ENCODE measurements at regions not wholly inside any gene's neighbourhood (a gene's known extent, or its start where the extent isn't known, plus 50 kb on each side); places are given as distances from the start of the nearest gene placed in this dataset.

DNA sequence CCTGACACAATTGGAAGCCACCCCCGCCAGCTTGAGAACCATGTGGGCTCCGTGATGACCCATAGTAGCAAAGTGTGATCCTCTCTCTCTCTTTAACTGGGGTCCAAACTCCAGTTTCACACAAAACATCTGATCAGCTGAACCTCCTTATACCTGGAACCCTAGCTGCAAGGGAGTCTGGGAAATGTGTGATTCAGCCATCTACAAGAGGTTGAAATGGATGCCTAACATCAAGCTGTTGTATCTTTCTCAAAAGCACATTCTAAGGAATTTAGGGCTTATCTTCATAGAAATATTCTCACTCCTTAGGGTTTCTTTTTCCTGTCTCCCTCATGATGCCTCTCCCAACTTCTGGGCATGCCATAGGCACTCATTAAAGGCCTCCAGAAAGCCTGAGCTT is 126.0 kb downstream of the BCOR start:
- no peak for DNase-seq

DNA sequence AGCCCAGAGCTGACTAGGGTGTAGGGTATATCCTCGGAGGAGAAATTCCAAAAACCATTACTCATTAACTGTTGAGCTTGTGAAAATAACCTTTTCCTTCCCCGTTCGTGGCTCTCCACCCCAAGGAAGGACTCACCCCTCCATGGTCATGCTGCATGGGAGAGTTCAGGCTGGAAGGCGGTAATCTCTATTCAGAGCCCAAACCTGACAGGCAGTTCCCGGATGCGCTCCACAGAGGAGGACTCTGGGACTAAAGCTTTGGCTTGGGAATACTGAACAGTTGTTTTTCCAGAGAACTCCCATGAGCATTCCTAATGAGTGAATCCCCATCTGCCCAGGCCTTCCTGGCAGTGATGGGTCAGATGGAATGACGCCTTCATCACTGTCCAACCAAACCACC is 125.4 kb downstream of the BCOR start:
- DNase-seq, result no peak

DNA sequence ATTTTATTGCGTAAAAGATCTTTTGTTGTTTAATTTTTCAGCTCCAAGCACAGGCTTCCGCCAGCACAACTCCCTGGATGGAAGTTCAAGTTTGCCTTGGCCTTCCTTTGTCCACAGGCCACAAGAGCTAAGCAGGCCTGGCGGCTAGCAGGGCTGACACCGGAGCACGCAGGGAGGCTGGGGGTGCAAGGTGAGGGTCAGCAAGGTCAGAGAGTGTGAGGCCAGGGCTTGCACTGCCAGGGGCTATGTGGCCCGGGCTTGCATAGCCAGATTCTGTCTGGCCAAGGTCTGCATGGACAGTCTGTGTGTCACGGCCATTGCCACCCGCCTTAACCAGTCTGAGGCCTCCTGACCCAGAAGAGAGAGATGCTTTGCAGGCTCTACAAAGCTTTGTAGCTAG is 123.9 kb downstream of the BCOR start:
- no peak for DNase-seq

DNA sequence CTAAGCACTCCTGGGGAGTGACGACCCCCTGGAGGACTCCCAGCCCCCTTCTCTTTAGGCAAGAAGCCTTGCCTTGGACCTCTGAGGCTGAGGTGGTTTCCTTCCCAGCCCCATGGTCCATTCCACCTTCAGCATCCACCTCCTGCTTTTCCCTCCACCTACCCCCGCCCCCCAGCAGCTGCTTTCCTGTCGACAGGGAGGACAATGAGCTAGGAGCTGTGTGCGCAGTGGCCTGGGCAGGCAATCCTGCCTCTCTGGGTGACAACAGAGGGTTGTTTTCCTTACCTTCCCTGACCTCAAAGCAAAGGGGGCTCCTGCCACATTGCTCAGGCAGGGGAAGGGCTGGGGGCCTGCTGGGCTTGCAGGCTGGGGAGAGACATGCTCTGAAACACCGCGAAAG is 123.5 kb downstream of the BCOR start:
- no peak for DNase-seq

DNA sequence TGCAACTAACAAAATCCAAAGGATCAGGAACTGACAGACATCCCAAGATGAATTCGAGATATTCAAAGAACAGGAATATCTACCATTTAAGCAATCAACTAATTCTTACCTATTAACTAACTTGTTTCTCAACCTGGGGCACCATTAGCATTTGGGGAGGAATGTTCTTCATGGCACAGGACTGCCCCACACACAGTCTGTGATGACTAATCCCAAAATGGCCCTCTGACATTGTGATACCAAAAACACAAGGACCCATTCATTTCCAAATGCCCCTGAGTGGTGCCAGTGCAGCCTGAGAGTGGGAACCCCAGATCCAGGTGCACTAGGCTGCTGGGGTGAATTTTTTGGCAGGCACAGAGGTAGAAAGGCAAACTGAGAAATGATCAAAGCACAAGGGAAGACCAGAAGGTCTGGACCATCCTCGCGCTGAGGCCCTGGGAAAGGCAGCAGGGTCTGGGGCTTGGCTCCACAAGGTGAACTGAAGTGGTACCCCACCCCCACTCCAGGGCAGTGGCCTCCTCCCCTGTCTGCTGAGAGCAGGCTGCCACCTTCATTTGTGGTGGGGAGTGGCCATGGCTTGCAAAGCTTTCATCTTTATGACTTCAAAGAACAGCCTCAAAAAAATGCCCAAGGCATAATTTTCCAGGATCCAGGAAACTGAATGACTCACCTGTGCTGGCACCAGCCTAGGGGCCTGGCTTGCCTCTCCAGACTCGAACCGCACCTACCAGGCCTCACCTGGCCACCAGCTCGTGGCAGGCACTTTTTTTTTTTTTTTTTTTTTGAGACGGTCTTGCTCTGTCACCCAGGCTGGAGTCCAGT is 122.4 kb downstream of the BCOR start:
- DNase-seq, result peak; percentile 17

DNA sequence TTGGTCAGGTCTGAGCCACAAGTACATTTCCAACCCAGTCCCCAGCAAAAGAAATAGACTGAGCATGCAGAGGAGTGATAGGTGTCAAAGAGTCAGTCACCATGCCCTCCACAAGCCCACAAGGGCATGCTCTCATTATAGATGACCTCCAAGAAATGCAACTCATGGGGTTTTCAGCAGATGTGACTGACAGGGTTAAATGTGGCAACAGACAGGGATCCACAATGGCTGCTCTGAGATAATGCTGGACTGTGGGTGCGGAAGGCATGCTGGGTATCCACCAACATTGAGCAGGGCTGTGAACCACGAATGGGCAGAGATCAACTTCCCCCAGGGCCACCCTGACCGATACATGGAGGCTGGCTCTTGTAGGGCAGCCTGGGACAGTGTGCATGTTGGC is 115.8 kb downstream of the BCOR start:
- DNase-seq, result no peak

DNA sequence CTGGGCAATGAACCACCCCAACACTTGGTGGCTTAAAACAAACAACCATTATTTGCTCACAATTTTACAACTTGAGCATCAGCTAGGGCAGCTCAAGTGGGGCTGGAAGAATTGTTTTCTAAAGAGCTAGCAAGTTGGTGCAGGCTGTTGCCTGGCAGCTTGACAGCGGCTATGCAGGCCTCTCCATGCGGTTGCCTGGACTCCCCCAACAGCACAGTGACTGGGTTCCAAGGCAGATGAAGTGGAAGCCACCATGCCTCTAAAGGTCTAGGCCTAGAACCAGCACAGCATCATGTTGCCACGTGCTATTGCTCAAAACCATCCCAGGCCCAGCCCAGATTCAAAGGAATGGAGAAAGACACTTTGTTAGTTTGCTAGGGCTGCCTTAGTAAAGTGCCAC is 114.8 kb downstream of the BCOR start:
- peak; percentile 8 for DNase-seq

DNA sequence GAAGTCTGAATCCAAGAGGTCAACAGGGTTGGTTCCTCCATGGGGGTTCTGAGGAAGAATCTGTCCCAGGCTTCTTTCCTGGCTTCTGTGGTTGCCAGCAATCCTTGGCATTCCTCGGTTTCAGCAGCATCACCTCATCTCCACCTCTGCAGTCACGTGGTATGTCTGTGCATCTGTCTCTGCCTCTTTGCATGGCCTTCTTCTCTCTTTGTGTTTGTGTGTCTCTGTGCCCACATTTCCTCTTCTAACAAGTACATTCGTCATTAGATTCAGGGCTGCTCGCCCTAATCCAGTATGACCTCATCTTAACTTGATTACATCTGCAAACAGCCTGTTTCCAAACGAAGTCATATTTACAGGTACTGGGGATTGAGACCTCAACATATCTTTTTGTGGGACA is 114.0 kb downstream of the BCOR start:
- DNase-seq, result no peak

DNA sequence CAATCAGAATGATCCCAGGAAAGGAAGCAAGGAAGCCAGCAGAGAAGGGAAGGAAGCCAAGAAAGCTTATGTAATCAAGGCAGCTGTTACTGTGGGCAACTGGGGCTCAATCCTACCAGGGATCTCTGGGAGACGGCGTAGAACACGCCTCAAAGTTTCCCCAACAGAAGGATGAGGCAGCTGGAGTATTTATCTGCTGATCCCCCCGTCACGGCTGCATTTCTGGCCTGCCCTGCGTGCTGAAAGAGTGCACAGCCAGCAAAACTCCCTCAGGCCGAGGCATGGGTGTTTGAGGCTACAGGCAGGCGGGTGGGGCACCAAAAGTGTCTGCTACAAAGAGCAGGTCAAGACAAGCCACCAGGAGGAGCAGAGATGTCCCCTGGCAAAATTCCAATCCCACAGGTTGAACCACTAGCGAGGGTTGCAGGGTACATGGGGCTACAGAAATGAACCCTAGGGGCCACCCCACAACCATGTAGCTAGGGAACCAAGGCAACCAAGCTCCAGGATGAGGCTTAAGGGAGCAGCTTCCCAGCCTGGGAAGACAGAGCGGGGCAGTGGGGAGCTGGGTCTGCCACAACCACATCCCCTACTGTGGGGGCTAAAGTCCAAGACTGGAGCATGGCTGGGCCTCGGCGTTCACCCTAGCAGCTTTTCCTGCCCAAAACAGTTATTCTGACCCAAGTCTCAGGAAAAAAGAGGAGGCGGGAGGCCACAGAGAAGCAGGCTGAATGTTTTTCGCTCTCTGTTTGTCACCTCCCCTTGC is 113.4 kb downstream of the BCOR start:
- DNase-seq, result no peak

DNA sequence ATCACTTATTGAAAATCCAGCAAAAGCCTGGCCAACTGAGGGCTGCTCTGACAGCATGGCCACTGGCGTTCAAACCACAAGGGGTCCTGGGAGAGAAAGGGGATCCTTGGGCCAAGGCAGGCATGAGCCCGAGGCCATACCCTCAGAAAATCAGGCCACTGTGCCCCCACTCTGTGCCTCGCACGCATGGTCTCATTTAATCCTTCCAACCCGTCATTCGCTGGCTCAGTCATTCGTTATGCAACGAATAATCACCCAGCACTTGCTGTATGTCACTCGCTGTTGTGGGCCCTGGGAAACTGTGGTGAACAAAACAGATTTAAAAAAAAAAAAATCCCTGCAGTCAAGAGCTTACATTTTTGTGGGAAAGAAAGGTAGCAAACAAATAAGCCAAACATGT is 112.7 kb downstream of the BCOR start:
- no peak for DNase-seq

DNA sequence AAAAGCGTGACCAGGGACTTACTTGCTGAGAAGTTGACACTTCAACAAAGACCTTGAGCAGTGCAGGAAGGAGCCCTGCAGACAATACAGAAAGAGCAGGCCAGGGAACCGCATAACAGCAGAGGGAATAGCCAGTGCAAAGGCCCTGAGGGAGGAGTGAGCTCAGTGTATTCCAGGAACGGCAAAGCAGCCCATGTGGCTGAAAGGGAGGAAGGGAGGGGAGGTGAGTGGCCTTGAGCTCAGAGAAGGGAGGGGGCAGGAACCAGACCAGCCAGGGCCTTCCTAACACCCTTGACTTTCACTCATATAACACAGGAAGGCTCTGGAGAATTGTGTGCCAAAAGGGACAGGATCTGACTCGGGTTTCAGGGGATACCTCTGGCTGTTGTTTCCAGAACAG is 112.2 kb downstream of the BCOR start:
- DNase-seq, result no peak

DNA sequence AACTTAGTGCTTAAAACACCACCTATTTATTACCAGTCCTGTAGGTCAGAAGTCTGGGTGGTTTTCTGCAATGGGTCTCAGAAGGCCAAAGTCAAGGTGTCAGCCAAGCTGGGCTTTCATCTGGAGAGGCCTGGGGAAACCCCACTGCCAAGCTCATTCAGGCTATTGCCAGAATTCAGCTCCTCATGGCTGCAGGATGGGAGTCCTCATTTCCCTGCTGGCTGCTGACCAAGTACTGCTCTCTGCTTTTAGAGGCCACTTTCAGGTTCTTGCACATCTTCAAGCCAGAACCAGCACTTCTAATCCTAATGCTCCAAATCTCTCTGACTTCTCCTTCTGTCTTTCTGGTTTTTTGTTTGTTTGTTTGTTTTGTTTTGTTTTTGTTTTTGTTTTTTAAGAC is 109.3 kb downstream of the BCOR start:
- no peak for DNase-seq

DNA sequence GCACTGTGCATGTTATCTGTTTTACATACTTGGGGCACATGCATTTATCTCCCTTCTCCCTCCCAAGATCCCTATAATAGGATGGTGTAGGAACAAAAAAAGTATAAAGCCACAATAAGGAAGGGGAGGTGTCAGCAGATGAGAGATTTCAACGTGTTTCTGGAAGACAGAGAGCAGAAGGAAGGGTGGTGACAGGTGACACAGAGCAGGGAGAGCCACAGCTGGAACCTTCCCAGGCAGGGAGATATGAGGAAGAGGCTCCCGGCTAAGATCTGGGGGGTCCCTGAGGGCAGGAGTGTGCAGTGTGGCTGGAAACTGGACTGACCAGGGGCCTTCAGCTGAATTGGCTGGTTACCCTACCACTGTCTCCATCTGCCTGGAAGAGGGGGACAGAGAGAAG is 107.4 kb downstream of the BCOR start:
- no peak for DNase-seq

DNA sequence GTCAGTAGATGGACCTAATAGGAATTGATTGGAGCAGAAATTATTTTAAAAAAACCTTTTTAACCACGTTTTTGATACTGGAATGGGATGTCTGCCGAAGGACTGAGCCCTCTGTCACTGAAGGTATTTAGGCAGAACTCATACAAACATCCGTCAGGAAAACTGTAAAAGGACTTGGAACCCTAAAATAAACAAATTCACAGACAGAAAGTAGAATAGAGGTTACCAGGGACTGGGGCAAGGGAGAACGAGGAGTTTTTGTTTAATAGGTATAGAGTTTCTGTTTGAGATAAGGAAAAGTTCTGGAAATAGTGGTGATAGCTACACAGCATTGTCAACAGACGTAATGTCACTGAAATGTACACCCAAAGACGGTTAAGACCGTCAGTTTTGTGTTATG is 105.5 kb downstream of the BCOR start:
- DNase-seq, result no peak

DNA sequence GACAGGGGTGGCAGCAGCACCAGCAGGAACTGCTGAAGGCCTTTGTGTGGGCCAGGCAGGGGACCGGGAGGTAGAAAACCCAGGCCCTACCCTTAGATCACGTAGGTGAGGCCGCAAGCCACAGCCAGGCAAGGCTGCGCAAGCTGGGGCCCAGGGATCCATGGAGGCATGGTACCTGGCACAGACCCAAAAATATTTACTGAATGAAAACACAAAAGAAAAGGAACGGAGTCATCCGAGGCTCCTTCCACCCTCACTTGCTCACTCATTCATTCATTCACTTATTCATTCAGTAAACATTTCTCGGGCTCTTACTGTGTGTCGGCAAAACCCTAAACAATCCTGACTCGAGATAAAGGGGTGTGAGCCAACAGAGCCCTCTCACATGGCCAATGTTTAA is 102.3 kb downstream of the BCOR start:
- no peak for DNase-seq

DNA sequence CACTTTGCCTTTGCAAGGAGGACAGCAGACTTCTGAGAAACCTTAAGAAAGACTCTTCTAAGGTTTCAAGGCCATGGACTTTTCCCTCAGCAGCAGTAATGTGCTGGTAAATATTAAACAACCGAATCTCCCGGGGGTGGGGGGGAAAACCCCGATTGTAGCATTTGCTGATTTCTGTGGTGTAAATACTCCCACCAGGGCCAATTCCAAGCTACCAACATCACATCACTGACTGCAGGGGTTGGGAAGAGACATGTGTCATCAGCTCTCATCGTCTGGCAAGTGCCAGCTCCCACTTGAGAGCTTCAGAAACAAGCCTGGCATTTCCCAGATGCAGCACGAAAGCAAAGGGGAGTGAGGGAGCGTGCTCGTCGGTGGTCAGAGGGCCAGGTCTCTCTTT is 101.2 kb downstream of the BCOR start:
- DNase-seq, result no peak

DNA sequence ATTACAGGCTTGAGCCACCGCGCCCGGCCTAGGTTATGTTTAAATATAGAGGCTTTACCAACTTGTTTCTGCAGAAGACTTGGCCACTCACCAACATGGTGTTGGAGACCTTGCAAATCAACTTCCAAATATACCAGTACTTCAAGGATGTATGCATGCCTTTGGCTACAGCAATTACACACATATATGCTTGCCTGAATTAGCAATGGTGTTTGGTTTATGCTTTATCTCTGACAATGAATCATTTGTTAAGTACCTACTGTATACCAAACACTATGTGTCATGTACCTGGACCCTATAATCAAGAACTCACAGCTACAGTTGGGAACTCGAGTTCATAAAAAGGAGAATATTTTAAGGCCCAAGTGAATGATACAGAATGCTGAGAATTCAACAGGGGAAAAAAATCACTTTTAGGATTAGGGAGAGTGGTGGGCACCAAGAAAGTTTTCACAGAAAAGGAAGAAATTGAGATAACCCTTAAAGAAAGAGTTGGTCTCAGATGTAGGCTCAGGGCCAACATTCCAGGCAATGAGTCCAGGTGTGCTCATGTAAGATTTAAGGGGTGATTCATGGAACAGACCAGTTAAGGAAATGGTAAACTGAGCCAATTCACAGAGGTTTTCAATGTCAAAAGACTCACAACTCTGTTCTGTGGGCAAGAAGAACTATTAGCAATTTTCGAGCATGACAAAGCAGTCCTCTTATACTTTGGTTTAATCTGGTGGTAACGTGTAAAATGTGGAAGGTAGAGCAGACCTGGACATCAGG is 98.9 kb downstream of the BCOR start:
- no peak for DNase-seq
